Lower leg skin (tissue), 3 donors: ENCODE measurements at regions not wholly inside any gene's neighbourhood (a gene's known extent, or its start where the extent isn't known, plus 50 kb on each side); places are given as distances from the start of the nearest gene placed in this dataset.

Experiments
- CTCF ChIP-seq, 3 donors: fragments of 450-650 bp; IDR thresholded peaks; one replicate each; pipeline ENCODE4 v1.5.1; 2016; ENCODE audit warnings: antibody characterized with exemption in 3 of 3, mild to moderate bottlenecking in 3 of 3, moderate library complexity in 2 of 3
- POLR2A ChIP-seq, 2 donors: fragments of 450-650 bp; IDR thresholded peaks; one replicate each; pipeline ENCODE4 v1.6.1; 2016 to 2017; ENCODE audit warnings: antibody characterized with exemption in 2 of 2, mild to moderate bottlenecking in 1 of 2, moderate library complexity in 1 of 2

- TF ChIP-seq CTCF (IDR thresholded peaks at IDR 0.05), result no peak
- no peak for TF ChIP-seq POLR2A (IDR thresholded peaks at IDR 0.05)
Measured at GRCh38 chr10:8137272-8137681, 82.8 kb downstream of the GATA3 start.
